SHP77 (cell line): ENCODE measurements at regions not wholly inside any gene's neighbourhood (a gene's known extent, or its start where the extent isn't known, plus 50 kb on each side); places are given as distances from the start of the nearest gene placed in this dataset.
A peak's percentile ranks its signal among the peaks of the same experiment; 100 is the strongest.

ENCODE experiments used
- DNase-seq, 2 experiments: peaks; one replicate each; lab custom pipeline; 2025; lab: John Stamatoyannopoulos, UW

DNA sequence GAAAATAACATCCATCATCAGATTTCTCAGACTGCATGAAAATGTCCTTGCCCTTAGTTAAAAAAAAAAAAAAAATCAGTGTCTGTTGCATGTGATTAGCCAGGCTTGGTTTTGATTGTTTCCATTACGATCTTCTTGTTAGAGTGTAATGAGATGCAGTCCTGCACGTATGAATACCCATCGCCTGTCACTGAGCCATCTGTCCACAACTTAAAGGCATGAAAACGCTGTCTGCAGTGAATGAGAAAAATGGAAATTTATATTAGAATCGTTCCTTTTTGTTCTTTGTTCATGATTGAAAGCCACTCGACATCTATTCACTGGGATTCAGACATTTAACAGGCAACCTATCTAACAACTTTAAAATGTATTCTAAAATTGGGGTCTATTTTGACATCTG is 521.7 kb upstream of the SPHKAP start:
- DNase-seq, result no peak

DNA sequence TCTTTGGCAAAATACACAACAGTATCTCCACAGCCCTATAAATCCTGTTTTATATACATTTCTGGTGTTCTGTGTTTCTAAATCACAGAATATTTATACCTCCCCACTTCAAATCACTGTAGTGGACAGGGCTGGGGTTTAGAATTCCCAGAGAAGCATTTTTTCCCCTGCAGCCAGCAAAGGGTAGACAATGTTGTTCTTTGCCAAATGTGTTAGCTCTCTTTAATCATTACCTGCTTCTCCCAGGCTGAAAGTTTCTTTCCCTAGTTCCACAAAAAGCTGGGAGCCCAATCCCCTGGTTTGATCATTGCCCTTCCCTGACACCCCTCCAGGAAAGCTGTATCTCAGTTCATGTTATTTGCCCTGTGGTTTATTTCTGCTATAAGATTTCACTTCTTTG is 520.0 kb upstream of the SPHKAP start:
- no peak for DNase-seq

DNA sequence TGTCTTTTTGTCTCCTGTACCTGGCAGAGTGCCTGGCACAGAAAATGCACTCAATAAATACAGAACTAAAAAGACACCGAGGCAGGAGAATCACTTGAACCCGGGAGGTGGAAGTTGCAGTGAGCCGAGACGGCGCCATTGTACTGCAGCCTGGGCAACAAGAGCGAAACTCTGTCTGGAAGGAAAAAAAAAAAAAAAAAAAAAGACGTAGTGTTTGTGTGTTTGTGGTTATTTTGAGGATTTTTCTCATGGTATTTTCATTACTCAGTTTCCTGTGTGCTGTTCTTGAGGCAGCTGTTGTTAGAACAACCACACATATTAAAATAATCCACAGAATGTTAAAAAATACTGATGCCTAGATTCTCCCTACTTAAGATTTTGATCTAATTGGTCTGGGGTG is 519.2 kb upstream of the SPHKAP start:
- no peak for DNase-seq

DNA sequence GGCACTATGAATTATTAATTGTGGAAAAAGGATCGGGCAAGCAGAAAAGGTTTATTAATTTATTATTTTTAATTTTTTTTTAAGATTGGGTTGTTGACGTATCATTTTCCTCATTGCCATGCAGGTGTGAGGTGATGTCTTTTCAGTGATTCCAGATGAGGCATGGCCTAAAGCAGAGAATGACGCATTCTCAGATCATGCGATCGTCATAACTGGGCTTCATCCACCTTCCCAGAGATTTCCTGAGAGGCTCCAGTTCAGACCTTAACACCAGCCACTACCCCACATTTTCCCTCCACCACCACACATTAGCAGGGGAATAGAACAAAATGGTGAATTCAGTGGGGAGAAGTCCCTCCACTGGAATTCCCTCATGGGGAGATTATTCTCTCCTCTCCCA is 518.4 kb upstream of the SPHKAP start:
- no peak for DNase-seq

DNA sequence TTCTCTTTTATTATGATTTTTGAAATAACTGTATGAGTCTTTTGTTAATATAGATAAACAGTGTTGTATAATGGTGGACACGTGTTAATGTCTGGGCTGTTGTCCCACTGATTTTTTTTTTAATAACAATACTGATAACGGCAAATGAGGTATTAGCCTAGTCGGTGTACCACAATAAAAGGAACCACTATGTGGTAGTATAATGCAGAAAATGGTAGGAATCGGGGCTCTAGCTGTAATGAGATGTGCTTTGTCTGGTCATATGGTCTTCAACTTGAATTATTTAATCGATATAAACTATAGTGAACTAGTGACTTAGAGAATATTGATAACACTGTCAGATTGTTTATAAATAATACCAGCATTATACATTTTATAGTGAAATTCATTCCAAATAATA is 517.9 kb upstream of the SPHKAP start:
- no peak for DNase-seq

DNA sequence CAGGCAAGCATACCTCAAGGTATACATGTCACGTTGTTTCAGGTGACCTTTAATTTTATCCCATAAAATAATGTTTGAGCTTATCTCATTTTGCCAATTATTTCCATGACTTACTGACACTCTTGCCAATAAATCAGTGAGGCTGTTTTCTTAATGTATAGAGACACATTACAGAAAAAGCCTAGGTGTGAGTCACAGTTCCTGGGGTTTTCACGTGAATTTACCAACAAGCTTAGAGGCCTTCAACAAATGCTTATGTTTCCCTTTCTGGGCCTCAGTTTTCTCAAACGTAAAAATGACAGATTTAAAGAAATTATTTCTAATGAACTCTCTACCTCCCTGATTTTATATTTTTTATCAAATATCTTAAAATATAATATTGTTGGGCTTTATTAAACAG is 517.5 kb upstream of the SPHKAP start:
- DNase-seq, result no peak

DNA sequence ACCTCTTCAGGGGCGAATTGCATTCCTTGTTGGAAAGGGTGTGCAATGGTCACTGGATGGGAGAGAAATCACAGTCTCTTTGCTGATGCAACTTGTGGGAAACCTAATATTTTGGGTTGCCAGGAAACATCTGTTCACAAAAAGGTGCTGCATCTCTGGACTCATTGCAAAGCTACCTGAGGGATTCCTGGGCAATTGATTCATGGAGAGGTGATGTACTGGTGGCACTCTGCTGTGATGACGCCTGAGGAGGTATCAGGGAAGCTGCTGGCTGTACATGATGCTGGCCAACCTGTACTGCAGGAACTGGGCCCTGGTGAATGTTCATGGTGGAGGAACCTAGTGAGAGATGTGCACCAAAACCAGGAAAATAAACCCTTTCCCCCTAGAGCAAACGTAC is 516.0 kb upstream of the SPHKAP start:
- DNase-seq, result no peak

DNA sequence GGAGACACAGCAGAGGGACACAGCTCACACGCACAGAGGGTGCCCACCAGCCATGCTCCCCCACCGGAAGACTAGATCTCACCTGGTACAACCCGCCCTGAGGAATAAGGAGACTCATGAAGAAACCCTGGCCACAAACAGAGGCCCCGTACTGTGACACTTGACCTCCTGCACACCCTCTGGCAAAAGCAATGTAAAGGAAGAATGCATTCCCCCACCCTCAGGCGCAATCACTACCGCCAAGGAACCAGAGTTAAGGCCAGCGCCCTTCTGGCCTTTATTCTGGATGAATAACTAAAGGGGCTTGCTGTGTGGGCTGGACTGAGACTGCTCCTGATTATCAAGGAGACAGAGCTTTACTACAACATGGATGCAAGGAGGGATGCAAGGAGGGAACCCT is 509.2 kb upstream of the SPHKAP start:
- DNase-seq, result no peak

DNA sequence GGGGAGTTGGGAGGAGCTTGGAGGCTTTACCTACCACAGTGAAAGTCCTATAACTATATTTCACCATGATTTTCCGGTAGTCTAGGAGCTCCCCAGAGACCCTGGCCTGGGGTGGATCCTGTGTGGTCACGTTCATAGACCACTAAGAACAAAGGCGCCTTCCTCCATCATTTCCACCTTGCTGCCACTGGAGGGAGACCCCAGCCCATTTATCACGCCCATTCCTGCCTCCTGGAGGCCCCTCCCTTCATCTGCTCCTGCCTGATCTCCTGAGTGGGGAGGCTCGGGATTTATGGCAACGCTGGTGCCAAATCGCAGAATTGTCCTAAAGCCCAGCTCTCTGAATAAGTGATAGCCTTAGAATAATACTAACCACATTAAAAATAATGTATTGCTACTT is 507.6 kb upstream of the SPHKAP start:
- DNase-seq, result peak; percentile 39 to 43

DNA sequence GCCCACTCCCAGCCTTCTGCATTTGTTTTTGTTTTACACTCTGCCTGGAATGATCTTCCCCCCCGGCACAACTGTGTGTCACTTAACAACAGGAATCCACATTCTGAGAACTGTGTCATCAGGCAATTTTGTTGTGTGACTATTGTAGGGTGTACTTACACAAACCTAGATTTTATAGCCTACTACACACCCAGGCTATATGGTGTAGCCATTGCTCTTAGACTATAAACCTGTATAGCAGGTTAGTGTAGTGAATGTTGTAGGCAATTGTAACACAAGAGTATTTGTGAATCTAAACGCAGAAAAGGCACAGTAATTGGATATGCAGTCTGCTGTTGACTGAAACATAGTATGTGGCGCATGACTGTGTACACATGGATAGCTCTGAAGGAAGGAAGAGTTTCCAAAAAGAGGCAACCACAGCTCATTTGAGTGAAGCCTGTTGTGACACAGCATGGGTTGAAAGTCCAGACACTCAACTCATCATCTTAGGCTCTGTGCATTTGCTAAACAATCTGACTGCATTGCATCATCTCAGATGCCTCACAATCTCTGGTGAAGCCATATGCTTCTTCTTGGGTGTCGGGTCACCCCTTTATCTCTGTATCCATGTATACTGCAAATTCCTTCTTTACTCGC is 506.6 kb upstream of the SPHKAP start:
- DNase-seq, result no peak

DNA sequence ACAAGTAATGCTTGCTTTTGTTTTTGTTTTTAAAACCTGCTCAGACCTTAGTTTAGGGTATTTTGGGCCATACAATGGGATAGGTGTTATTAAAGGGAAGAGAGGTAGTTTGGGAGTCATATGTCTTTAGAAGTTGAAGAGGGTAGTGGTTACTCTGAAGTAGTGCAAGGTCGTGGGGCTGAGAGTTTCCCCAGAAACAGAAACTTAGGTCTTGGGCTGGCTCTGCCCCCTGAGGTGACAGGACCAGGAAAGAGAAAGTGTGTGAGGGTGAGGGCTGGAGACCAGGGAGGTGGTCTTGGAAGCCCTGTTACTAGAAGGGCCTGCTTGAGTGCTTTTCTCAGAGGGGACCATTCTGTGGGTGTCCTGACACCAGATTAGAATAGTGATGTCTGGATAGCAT is 500.5 kb upstream of the SPHKAP start:
- DNase-seq, result no peak

DNA sequence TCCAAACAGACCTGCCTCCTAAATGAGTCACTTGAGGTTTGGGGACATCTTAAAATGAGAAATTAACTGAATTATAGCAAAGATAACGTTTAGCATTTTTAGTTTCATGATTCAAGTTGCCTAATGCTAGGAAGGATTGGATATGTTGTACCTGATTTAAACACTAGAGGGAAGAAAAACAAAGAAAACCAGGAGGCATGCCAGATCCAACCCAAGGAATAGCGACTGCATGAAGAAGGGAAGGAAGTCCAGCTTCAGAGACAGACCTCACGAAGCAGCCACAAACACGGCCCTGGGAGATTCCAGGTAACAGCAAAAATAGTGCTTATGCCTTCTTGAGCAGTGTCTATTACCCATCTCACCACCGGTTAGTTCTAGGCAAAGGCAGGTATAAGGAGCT is 499.9 kb upstream of the SPHKAP start:
- DNase-seq, result no peak

DNA sequence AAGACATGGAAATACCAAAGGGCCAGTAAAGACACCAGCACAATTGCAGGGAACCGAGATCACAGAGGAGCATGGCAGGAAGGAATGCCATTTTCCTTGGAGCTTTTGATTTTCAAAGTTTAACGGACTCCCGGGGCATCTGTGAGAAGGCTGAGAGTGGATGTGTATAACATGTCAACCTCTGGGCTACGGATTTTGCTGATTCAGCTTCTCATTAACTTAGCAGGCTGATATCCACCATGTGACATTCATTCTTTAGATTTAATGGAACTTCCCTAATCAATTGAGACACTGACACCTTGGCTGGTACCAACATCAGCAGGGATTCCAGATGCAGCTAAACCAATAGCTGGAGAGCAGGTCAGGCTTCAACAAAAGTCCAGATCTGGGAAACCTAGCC is 496.6 kb upstream of the SPHKAP start:
- no peak for DNase-seq

DNA sequence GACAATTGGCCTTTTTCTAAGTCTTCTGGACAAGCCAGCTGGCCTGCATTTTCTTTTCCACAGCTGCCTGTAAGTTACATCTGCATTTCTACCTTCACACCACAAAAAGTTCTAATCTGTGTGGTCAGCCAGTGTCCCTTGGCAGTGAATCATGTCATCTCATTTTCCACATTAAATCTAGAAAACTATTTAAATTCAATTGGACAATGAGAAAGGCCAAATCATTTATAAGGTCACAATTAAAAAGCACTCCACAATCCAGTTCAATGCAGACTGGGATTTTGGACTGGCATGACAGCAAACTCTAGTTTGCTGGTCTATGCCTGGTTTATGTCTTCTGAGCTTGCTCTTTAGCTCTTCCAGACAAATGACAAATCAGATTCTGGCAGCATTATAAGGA is 494.2 kb upstream of the SPHKAP start:
- no peak for DNase-seq

DNA sequence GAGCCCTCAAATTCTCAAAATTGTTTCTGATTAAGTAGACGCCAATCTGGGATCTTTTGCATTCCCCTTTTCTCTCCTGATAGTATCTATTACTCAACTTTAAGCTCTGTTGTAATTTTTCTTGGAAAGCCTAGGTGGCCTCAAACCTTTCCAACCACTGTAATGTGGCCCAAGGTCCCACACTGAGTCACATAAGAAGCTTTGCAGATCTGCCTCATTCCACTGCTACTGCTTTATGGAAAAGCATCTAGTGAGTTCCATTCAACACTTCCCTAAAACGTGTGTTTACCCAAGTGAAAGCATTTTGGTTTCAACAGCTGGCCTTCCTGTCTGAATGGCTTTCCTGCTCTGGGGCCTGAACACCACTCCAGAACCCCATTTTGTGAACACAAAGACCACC is 493.6 kb upstream of the SPHKAP start:
- DNase-seq, result no peak

DNA sequence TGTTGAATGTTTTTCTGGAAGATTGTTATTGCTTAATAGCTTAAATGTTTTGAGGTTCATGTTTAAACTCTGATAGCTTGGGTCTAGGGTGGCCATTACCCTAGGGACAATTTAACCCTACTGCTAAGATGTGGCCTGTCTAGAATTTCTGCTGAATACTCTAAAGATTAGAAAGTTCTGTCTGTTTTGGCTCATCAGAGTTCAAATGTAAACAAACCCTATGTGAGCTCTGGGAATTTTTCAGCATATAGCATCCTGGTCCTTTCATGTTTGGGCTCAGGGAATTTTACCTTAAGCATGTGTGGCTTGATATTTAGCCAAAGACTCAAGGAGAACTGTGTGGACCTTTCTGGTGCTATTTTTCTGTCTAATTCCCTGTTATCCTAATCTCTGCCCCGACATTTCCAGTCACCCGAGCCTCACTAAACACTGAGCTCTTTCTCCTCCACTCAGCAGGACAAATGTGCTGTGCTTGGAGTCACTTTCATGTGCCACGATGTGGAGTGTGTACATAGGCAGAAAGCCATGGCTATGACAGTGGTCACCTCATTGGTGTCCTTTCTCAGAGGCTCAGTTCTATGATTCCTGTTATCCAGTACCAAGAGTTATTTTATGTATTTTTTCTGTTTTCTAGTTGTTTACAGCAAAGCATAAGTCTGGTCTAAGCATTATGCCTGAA is 492.5 kb upstream of the SPHKAP start:
- DNase-seq, result no peak

DNA sequence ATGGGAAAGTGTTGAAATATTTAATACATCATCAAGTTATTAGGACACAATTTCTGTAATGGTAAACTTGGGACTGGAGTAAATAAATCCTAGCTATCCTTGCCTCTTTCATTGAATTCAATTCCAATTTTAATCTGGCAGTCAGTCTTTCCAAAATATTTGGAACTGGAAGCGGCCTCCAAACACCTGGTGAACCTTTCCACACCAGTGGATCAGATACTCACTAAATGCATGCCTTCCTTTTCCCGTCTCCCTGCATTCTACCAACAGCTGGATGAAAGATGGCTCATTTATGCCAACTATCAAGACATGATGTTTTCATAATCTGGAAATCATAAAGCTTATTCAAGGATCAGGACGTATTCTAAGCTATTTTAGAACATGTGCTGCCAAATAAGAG is 488.2 kb upstream of the SPHKAP start:
- DNase-seq, result no peak

DNA sequence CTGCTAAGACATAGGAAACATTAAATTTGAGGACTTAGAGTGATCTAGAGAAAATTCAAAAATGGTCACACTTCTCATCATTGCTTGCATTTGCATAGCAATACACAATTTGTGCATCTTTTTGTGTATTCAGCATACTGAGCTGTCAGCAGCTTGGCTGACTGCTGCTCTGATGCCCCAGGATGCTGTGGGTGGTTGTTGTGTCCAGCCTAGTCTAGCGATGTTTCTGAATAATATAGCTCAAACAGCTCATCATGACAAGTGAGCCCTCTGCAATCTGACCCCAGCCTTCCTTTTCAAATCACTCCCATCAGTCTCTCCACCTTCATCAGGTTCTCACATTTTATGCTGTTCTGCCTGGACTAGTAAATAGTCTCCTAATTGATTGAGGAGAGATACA is 483.7 kb upstream of the SPHKAP start:
- no peak for DNase-seq

DNA sequence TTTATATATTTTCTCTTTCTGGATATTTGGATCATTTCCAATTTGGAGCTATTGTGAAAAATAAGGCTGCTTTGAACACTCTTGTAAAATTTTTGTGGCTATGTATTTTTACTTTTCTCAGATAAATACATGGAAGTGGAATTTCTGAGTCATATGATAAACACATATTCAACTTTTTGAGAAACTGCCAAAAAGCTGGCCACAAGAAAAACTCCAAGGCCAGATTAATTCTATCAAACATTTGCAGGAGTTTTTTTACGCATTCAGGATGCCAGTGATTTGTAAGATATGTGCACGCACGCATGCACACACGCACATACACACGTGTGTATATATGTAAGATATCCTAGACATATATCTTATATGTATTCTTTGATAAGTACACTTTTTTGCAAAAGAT is 477.5 kb upstream of the SPHKAP start:
- DNase-seq, result no peak

DNA sequence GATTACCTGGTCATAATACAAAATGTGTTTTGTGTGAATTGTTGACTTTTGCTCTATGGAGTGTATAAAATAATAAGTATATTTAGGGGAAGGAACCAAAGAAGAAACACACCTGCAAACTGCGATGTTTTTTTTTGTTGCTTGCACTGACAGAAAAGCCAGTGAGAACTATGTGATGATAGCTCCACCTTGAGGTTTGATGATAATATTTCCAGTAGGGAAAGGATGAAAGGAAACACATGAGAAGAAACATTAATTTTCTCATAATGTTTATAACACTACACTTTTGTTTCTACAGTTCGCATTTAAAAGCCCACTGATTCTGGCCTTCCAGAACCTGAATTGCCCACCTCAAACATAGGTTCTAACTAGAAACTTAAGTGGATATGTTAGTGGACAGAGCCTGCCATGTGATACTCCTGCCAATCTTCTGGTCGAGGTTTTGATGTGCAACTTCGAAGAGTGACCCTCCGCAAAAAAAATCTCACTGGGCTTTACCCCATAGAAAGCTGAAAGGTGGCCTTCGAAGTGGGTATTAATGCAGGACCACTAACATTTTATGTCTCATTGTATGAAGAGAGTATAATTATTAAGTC is 476.4 kb upstream of the SPHKAP start:
- DNase-seq, result peak; percentile 30 to 41

DNA sequence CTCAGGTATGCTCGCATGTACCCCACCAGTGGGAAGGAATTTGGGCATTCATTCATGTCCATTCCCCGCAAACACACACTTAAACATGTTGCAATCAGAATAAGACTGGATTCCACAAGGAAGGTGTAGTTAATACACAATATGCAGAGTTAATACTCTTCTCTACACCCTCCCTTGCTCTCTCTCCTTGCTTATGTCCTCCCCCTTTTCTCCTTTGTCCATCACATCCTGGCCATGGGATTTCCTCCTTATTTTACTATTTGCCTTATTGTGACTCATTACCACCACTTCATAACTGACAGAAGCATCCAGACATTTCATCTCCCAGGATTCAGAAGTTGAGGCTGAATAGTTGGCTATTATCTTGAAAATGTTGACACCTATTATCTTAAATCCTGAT is 473.8 kb upstream of the SPHKAP start:
- no peak for DNase-seq

DNA sequence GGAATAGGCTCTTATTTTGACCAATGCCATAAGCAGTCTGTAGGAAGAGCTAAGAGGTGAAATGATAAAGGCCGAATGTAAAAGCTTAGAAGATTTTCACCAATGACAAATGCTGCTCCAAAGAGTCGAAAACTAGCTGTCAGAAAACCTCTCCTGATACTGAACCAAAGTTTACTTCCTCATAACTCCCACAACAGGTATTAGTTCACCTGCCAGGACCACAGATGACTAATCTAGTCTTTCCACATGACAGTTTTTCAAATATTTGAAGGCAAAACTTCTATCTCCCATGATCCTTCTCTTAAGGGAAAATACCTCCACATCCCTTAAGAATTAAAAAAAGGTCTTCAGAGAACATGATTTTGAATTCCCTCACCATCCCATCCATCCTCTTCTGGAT is 473.2 kb upstream of the SPHKAP start:
- DNase-seq, result no peak

DNA sequence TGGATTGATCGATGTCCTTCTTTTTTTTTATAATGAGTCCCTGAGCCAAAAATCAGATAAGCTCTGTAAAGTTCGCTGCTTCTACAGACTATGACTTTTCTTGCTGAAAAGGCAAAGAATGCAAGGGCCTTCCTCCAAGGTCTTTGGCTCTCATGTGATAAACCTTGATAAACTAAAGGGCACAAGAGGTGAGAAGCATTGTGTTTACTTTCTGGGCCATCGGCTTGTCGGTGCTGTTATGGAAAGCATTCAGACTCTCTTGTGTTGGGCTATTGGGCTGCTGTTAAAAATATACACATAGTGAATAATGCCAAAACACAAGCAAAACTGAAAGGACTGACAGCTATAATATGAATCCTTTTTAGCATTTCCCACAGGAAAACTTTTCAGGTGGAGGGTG is 472.4 kb upstream of the SPHKAP start:
- no peak for DNase-seq

DNA sequence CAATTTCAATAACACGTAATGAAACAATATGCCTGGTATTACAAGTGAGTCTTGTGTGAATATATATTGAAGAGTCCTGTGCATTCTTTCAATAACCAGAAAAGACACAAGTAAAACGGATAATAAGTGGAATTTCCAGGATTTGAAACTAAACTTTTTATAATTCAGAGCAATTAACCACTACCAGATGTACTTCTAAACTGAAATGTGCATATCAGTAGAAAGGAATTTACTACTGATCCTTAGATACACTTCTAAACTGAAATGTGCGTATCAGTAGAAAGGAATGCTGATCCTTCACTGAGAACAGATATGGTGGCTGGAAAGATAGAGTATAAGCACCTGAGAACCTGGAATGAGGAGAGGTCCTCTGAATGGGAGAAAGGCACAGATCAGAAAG is 470.9 kb upstream of the SPHKAP start:
- DNase-seq, result no peak
